ENCODE measurements at regions not wholly inside any gene's neighbourhood (a gene's known extent, or its start where the extent isn't known, plus 50 kb on each side); places are given as distances from the start of the nearest gene placed in this dataset.
A peak's percentile ranks its signal among the peaks of the same experiment; 100 is the strongest.

GRCh38 chr5:135233477-135233876 is 165.6 kb downstream of the MACROH2A1 start:
- intact Hi-C loops (cut with micrococcal nuclease): no loop called here
- TF ChIP-seq CTCF (IDR thresholded peaks at IDR 0.05; ENCODE audit: borderline replicate concordance): no peak
- no peaks in the 10 kb centered on the region for H3K27me3 ChIP-seq (ENCODE audit: low read depth)
- no peak for DNase-seq
- H3K9me3 ChIP-seq (replicated peaks): no peaks in the 10 kb centered on the region
- H3K4me1 ChIP-seq: peaks cover 17% of the 10 kb centered on the region
- H3K36me3 ChIP-seq: no peaks in the 10 kb centered on the region
- H3K4me3 ChIP-seq: no peak overlapping the region
- no peak overlapping the region for H3K27ac ChIP-seq (replicated peaks)

GRCh38 chr5:135232958-135233357 is 166.1 kb downstream of the MACROH2A1 start:
- DNase-seq: no peak
- Histone ChIP-seq H3K27me3 (ENCODE audit: low read depth) (no peaks in the 10 kb centered on the region), H3K4me3 (no peak overlapping the region), H3K27ac (replicated peaks) (no peak overlapping the region), H3K36me3 (no peaks in the 10 kb centered on the region), H3K4me1 (peaks cover 17% of the 10 kb centered on the region), H3K9me3 (replicated peaks) (no peaks in the 10 kb centered on the region)
- TF ChIP-seq CTCF (IDR thresholded peaks at IDR 0.05; ENCODE audit: borderline replicate concordance): no peak
- intact Hi-C loops (cut with micrococcal nuclease): no loop called here

- H3K27ac ChIP-seq (replicated peaks): no peak overlapping the region
- no peaks in the 10 kb centered on the region for H3K27me3 ChIP-seq (ENCODE audit: low read depth)
- no peaks in the 10 kb centered on the region for H3K36me3 ChIP-seq
- H3K4me3 ChIP-seq: no peak overlapping the region
- H3K9me3 ChIP-seq (replicated peaks): no peaks in the 10 kb centered on the region
- peaks cover 21% of the 10 kb centered on the region for H3K4me1 ChIP-seq
- DNase-seq: no peak
- intact Hi-C loops (cut with micrococcal nuclease): no loop called here
- TF ChIP-seq CTCF (IDR thresholded peaks at IDR 0.05; ENCODE audit: borderline replicate concordance): no peak
Observed at GRCh38 chr5:135231289-135231688, 167.7 kb downstream of the MACROH2A1 start.

- no peaks in the 10 kb centered on the region for H3K27me3 ChIP-seq (ENCODE audit: low read depth)
- no peak overlapping the region for H3K4me3 ChIP-seq
- intact Hi-C loops (cut with micrococcal nuclease): no loop called here
- no peaks in the 10 kb centered on the region for H3K36me3 ChIP-seq
- H3K9me3 ChIP-seq (replicated peaks): no peaks in the 10 kb centered on the region
- H3K4me1 ChIP-seq: peaks cover 26% of the 10 kb centered on the region
- no peak overlapping the region for H3K27ac ChIP-seq (replicated peaks)
- peak; percentile 53 for DNase-seq
- no peak for TF ChIP-seq CTCF (IDR thresholded peaks at IDR 0.05; ENCODE audit: borderline replicate concordance)
Observed at GRCh38 chr5:135230251-135230925, 168.6 kb downstream of the MACROH2A1 start.

- Histone ChIP-seq H3K9me3 (replicated peaks) (no peaks in the 10 kb centered on the region), H3K27ac (replicated peaks) (no peak overlapping the region), H3K4me3 (no peak overlapping the region), H3K36me3 (no peaks in the 10 kb centered on the region), H3K27me3 (ENCODE audit: low read depth) (no peaks in the 10 kb centered on the region), H3K4me1 (peaks cover 26% of the 10 kb centered on the region)
- no peak for DNase-seq
- intact Hi-C loops (cut with micrococcal nuclease): no loop called here
- TF ChIP-seq CTCF (IDR thresholded peaks at IDR 0.05; ENCODE audit: borderline replicate concordance): no peak
Observed at GRCh38 chr5:135229679-135230132, 169.3 kb downstream of the MACROH2A1 start.

Measured in left ventricle myocardium inferior (tissue), 1 donor.